ENCODE measurements at regions not wholly inside any gene's neighbourhood (a gene's known extent, or its start where the extent isn't known, plus 50 kb on each side); places are given as distances from the start of the nearest gene placed in this dataset.

DNA sequence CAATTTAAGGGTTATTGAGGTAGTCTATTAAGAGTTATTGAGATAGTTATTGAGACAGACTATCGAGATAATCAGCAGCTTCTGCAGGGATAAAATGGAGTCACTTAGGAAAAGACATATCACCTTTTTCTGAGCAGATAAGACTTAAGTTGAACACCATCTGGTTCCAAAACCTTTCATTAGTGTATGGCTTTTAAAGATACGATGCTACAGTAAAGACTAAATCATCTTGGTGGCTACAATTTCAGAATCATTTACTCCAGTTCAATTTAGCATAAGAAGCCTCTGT lies 68.6 kb upstream of the DNAJC10 start:
- TF ChIP-seq, protein P1, sequence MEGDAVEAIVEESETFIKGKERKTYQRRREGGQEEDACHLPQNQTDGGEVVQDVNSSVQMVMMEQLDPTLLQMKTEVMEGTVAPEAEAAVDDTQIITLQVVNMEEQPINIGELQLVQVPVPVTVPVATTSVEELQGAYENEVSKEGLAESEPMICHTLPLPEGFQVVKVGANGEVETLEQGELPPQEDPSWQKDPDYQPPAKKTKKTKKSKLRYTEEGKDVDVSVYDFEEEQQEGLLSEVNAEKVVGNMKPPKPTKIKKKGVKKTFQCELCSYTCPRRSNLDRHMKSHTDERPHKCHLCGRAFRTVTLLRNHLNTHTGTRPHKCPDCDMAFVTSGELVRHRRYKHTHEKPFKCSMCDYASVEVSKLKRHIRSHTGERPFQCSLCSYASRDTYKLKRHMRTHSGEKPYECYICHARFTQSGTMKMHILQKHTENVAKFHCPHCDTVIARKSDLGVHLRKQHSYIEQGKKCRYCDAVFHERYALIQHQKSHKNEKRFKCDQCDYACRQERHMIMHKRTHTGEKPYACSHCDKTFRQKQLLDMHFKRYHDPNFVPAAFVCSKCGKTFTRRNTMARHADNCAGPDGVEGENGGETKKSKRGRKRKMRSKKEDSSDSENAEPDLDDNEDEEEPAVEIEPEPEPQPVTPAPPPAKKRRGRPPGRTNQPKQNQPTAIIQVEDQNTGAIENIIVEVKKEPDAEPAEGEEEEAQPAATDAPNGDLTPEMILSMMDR (IDR thresholded peaks at IDR 0.05; ENCODE audit: low read depth, low read length, missing input control) = no peak
- TF ChIP-seq YY1 (IDR thresholded peaks at IDR 0.05) = no peak
- TF ChIP-seq, protein P2, sequence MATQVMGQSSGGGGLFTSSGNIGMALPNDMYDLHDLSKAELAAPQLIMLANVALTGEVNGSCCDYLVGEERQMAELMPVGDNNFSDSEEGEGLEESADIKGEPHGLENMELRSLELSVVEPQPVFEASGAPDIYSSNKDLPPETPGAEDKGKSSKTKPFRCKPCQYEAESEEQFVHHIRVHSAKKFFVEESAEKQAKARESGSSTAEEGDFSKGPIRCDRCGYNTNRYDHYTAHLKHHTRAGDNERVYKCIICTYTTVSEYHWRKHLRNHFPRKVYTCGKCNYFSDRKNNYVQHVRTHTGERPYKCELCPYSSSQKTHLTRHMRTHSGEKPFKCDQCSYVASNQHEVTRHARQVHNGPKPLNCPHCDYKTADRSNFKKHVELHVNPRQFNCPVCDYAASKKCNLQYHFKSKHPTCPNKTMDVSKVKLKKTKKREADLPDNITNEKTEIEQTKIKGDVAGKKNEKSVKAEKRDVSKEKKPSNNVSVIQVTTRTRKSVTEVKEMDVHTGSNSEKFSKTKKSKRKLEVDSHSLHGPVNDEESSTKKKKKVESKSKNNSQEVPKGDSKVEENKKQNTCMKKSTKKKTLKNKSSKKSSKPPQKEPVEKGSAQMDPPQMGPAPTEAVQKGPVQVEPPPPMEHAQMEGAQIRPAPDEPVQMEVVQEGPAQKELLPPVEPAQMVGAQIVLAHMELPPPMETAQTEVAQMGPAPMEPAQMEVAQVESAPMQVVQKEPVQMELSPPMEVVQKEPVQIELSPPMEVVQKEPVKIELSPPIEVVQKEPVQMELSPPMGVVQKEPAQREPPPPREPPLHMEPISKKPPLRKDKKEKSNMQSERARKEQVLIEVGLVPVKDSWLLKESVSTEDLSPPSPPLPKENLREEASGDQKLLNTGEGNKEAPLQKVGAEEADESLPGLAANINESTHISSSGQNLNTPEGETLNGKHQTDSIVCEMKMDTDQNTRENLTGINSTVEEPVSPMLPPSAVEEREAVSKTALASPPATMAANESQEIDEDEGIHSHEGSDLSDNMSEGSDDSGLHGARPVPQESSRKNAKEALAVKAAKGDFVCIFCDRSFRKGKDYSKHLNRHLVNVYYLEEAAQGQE (IDR thresholded peaks at IDR 0.05) = no peak
- TF ChIP-seq FOXA1 (IDR thresholded peaks at IDR 0.05) = no peak
